ENCODE measurements at regions not wholly inside any gene's neighbourhood (a gene's known extent, or its start where the extent isn't known, plus 50 kb on each side); places are given as distances from the start of the nearest gene placed in this dataset.
"Not testable (repeated sequence)": the region's sequence is repeated elsewhere in the genome, so short reads cannot be mapped to it uniquely, and the experiment has no call there.

DNA sequence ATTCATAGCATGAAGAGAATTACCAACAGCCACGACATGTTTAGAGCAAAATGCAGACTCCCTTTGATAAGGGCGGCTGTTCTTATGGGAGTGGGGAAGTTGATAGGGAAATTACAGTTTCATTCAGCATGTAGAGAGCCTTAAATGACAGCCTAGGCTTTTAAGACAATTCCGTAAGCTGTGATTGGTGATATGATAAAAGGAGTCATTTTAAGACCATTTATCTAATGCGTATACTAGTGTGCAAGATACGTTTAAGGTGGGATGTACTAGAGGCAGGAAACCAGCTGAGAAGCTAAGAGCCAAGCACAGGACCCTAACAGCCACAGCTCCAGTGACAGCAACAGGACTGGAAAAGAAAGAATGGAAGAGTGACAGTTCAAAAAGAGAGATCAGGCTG lies 102.2 kb upstream of the ZFP42 start:
- Histone ChIP-seq H3K9me3 (ENCODE audit: insufficient read depth, low read length) (no peaks in the 10 kb centered on the region), H3K9ac (ENCODE audit: insufficient read length, low read depth) (no peak overlapping the region), H3K36me3 (ENCODE audit: insufficient read depth, insufficient read length, low read length) (no peaks in the 10 kb centered on the region), H3K4me3 (ENCODE audit: insufficient read length, low read depth) (no peak overlapping the region), H3K4me1 (ENCODE audit: insufficient read depth, insufficient read length) (no peaks in the 10 kb centered on the region), H3K27me3 (ENCODE audit: insufficient read depth, insufficient read length) (no peaks in the 10 kb centered on the region)
- DNase-seq (ENCODE audit: low read depth, low spot score), result no peak
- no peak for TF ChIP-seq ZNF274 (IDR thresholded peaks at IDR 0.05; ENCODE audit: low read depth, low read length)
- no peak for TF ChIP-seq SUZ12 (IDR thresholded peaks at IDR 0.05; ENCODE audit: extremely low read depth, insufficient read depth, insufficient read length)
- TF ChIP-seq YY1 (IDR thresholded peaks at IDR 0.05; ENCODE audit: insufficient read depth, insufficient read length), result no peak

GRCh38 chr4:187903106-187903505 lies 92.5 kb upstream of the ZFP42 start:
- no peak for TF ChIP-seq YY1 (IDR thresholded peaks at IDR 0.05; ENCODE audit: insufficient read depth, insufficient read length)
- no peaks in the 10 kb centered on the region for H3K27me3 ChIP-seq (ENCODE audit: insufficient read depth, insufficient read length)
- no peaks in the 10 kb centered on the region for H3K4me1 ChIP-seq (ENCODE audit: insufficient read depth, insufficient read length)
- no peaks in the 10 kb centered on the region for H3K36me3 ChIP-seq (ENCODE audit: insufficient read depth, insufficient read length, low read length)
- H3K4me3 ChIP-seq (ENCODE audit: insufficient read length, low read depth), result no peak overlapping the region
- DNase-seq (ENCODE audit: low read depth, low spot score), result no peak
- no peak overlapping the region for H3K9ac ChIP-seq (ENCODE audit: insufficient read length, low read depth)
- peaks cover 7% of the 10 kb centered on the region; the same call in 1 of the 2 replicates for H3K9me3 ChIP-seq (ENCODE audit: insufficient read depth, low read length)

DNA sequence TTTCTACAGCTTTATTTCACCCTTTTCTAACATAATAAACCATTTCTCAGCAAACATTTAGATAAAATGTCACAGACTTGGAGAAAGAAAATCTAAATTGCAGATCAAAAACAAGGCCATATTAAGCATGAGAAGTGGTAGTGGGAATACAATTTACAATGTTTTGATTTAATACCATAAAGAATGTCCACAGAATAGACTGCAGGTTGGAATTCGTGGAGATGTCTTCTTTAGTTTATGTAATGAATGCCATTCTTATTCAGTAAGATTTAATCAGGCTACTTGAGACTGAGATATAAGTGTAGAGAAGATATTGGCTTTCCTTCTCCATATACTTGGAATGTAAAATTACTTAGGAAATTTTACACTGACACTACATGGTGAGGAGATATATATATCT lies 91.9 kb upstream of the ZFP42 start:
- Histone ChIP-seq H3K4me3 (ENCODE audit: insufficient read length, low read depth) (no peak overlapping the region), H3K9me3 (ENCODE audit: insufficient read depth, low read length) (peaks cover 7% of the 10 kb centered on the region; the same call in 1 of the 2 replicates), H3K4me1 (ENCODE audit: insufficient read depth, insufficient read length) (no peaks in the 10 kb centered on the region), H3K36me3 (ENCODE audit: insufficient read depth, insufficient read length, low read length) (no peaks in the 10 kb centered on the region), H3K9ac (ENCODE audit: insufficient read length, low read depth) (no peak overlapping the region), H3K27me3 (ENCODE audit: insufficient read depth, insufficient read length) (no peaks in the 10 kb centered on the region)
- TF ChIP-seq ZNF274 (IDR thresholded peaks at IDR 0.05; ENCODE audit: low read depth, low read length), result no peak
- no peak for TF ChIP-seq SUZ12 (IDR thresholded peaks at IDR 0.05; ENCODE audit: extremely low read depth, insufficient read depth, insufficient read length)
- no peak for TF ChIP-seq YY1 (IDR thresholded peaks at IDR 0.05; ENCODE audit: insufficient read depth, insufficient read length)
- DNase-seq (ENCODE audit: low read depth, low spot score), result no peak

GRCh38 chr4:187908079-187908561 lies 87.5 kb upstream of the ZFP42 start:
- Histone ChIP-seq H3K4me1 (ENCODE audit: insufficient read depth, insufficient read length) (no peaks in the 10 kb centered on the region), H3K9ac (ENCODE audit: insufficient read length, low read depth) (no peak overlapping the region), H3K36me3 (ENCODE audit: insufficient read depth, insufficient read length, low read length) (no peaks in the 10 kb centered on the region), H3K4me3 (ENCODE audit: insufficient read length, low read depth) (no peak overlapping the region), H3K9me3 (ENCODE audit: insufficient read depth, low read length) (no peaks in the 10 kb centered on the region), H3K27me3 (ENCODE audit: insufficient read depth, insufficient read length) (no peaks in the 10 kb centered on the region)
- TF ChIP-seq ZNF274 (IDR thresholded peaks at IDR 0.05; ENCODE audit: low read depth, low read length) (no peak), SUZ12 (IDR thresholded peaks at IDR 0.05; ENCODE audit: extremely low read depth, insufficient read depth, insufficient read length) (no peak), YY1 (IDR thresholded peaks at IDR 0.05; ENCODE audit: insufficient read depth, insufficient read length) (no peak)
- no peak for DNase-seq (ENCODE audit: low read depth, low spot score)

- no peaks in the 10 kb centered on the region for H3K36me3 ChIP-seq (ENCODE audit: insufficient read depth, insufficient read length, low read length)
- H3K9me3 ChIP-seq (ENCODE audit: insufficient read depth, low read length), result no peaks in the 10 kb centered on the region
- TF ChIP-seq YY1 (IDR thresholded peaks at IDR 0.05; ENCODE audit: insufficient read depth, insufficient read length) (no peak), SUZ12 (IDR thresholded peaks at IDR 0.05; ENCODE audit: extremely low read depth, insufficient read depth, insufficient read length) (no peak), ZNF274 (IDR thresholded peaks at IDR 0.05; ENCODE audit: low read depth, low read length) (no peak)
- no peak overlapping the region for H3K9ac ChIP-seq (ENCODE audit: insufficient read length, low read depth)
- H3K27me3 ChIP-seq (ENCODE audit: insufficient read depth, insufficient read length), result no peaks in the 10 kb centered on the region
- no peak for DNase-seq (ENCODE audit: low read depth, low spot score)
- no peaks in the 10 kb centered on the region for H3K4me1 ChIP-seq (ENCODE audit: insufficient read depth, insufficient read length)
- H3K4me3 ChIP-seq (ENCODE audit: insufficient read length, low read depth), result no peak overlapping the region
Measured at GRCh38 chr4:187908731-187909130, 86.8 kb upstream of the ZFP42 start.

DNA sequence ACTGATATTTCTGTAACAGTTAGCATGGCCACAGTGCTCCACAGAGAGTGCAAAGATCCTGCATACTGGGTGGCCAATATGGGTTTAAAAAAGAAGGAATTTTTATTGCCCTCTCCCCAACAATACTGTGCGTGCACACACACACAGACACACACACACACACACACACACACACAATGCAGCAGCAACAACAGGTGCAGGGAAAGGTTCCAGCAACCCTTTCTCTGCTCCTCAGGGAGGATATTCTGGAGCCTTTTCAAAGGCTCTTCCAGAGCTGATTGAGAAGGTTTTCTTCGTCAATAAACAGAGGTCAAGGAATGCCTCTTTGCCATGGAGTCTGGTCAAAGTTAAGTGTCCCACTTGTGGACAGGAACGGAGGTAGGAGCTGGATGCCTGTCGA lies 84.8 kb upstream of the ZFP42 start:
- Histone ChIP-seq H3K9me3 (ENCODE audit: insufficient read depth, low read length) (no peaks in the 10 kb centered on the region), H3K36me3 (ENCODE audit: insufficient read depth, insufficient read length, low read length) (no peaks in the 10 kb centered on the region), H3K27me3 (ENCODE audit: insufficient read depth, insufficient read length) (no peaks in the 10 kb centered on the region), H3K9ac (ENCODE audit: insufficient read length, low read depth) (no peak overlapping the region), H3K4me1 (ENCODE audit: insufficient read depth, insufficient read length) (no peaks in the 10 kb centered on the region), H3K4me3 (ENCODE audit: insufficient read length, low read depth) (no peak overlapping the region)
- TF ChIP-seq SUZ12 (IDR thresholded peaks at IDR 0.05; ENCODE audit: extremely low read depth, insufficient read depth, insufficient read length) (no peak), YY1 (IDR thresholded peaks at IDR 0.05; ENCODE audit: insufficient read depth, insufficient read length) (no peak), ZNF274 (IDR thresholded peaks at IDR 0.05; ENCODE audit: low read depth, low read length) (no peak)
- DNase-seq (ENCODE audit: low read depth, low spot score), result no peak

- not testable (repeated sequence) for H3K4me3 ChIP-seq (ENCODE audit: insufficient read length, low read depth); H3K27me3 ChIP-seq (ENCODE audit: insufficient read depth, insufficient read length); H3K9me3 ChIP-seq (ENCODE audit: insufficient read depth, low read length); H3K36me3 ChIP-seq (ENCODE audit: insufficient read depth, insufficient read length, low read length); H3K9ac ChIP-seq (ENCODE audit: insufficient read length, low read depth); H3K4me1 ChIP-seq (ENCODE audit: insufficient read depth, insufficient read length); DNase-seq (ENCODE audit: low read depth, low spot score)
Measured at GRCh38 chr4:187915406-187915805, 80.2 kb upstream of the ZFP42 start.

DNA sequence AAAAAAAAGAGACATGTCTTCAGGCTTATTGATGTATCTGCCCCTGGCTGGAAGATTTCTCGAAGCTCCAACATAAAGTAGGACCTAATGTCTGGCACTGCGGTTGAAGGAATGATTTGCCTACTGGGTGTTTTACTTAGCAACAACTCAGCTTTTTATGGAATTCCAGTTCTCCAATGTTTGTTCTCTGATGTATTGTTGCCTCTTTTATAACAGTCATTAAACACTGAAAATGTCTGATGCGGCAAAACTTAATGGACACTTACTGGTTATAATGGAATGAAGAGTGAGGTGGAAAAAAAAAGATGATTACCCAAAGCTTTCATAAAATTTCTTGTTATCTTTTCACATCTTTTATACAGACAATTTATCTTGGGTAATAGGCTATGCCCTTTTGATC lies 75.6 kb upstream of the ZFP42 start:
- Histone ChIP-seq H3K9ac (ENCODE audit: insufficient read length, low read depth) (no peak overlapping the region), H3K36me3 (ENCODE audit: insufficient read depth, insufficient read length, low read length) (no peaks in the 10 kb centered on the region), H3K9me3 (ENCODE audit: insufficient read depth, low read length) (no peaks in the 10 kb centered on the region), H3K27me3 (ENCODE audit: insufficient read depth, insufficient read length) (no peaks in the 10 kb centered on the region), H3K4me3 (ENCODE audit: insufficient read length, low read depth) (no peak overlapping the region), H3K4me1 (ENCODE audit: insufficient read depth, insufficient read length) (no peaks in the 10 kb centered on the region)
- TF ChIP-seq ZNF274 (IDR thresholded peaks at IDR 0.05; ENCODE audit: low read depth, low read length) (no peak), YY1 (IDR thresholded peaks at IDR 0.05; ENCODE audit: insufficient read depth, insufficient read length) (no peak), SUZ12 (IDR thresholded peaks at IDR 0.05; ENCODE audit: extremely low read depth, insufficient read depth, insufficient read length) (no peak)
- no peak for DNase-seq (ENCODE audit: low read depth, low spot score)

Measured in NT2/D1 (cell line).